Endothelial cell of umbilical vein (primary cell): ENCODE measurements at regions not wholly inside any gene's neighbourhood (a gene's known extent, or its start where the extent isn't known, plus 50 kb on each side); places are given as distances from the start of the nearest gene placed in this dataset.

ENCODE experiments used
- BruUV-seq: library from RNA; stranded (reverse); fragments of 400-500 nt; replicated peaks from 2 replicates; lab custom pipeline; 2021; lab: Mats Ljungman, UMichigan
- CTCF ChIA-PET: fragments of 300-600, 350-600 bp; sonication (Branson Sonifier 250); formaldehyde crosslinking; loops from one replicate; lab custom pipeline; 2021; ENCODE audit warnings: antibody characterized with exemption, inconsistent platforms; lab: Charles Lee
- POLR2A ChIA-PET: fragments of 300-600, 350-600 bp; sonication (Branson Sonifier 250); formaldehyde crosslinking; loops from one replicate; lab custom pipeline; 2021; ENCODE audit warnings: antibody characterized with exemption, inconsistent platforms; lab: Charles Lee
- DNase-seq: peaks from one replicate; pipeline ENCODE4 v3.0.0-alpha.2; 2011; ENCODE audit warnings: low read depth, low spot score
- FAIRE-seq: peaks from 2 replicates; lab custom pipeline; 2011; peaks lifted over from hg19 to GRCh38; lab: Jason Lieb, UNC
- H2AFZ ChIP-seq: 2 replicates; pipeline ENCODE4 v1.6.0; 2012; ENCODE audit warnings: low read depth, low read length, control low read depth, inconsistent platforms
- H3K27ac ChIP-seq: 2 replicates; pipeline ENCODE4 v1.5.1; 2011; ENCODE audit warnings: low read depth, mild to moderate bottlenecking, control low read depth, low read length, moderate library complexity; ENCODE audit not compliant: insufficient read depth
- H3K27me3 ChIP-seq, 2 experiments: 2 replicates each; pipeline versions ENCODE4 v1.6.0 to v1.6.1; 2011; ENCODE audit warnings: low read length in 2 of 2, mixed read lengths in 1 of 2; ENCODE audit not compliant: control insufficient read depth in 2 of 2, insufficient read depth in 2 of 2
- H3K36me3 ChIP-seq, 2 experiments: 2 replicates in 1 of 2; 3 replicates in 1 of 2; pipeline ENCODE4 v1.5.1; 2011; ENCODE audit warnings: low read length in 2 of 2, mild to moderate bottlenecking in 1 of 2, moderate library complexity in 1 of 2; ENCODE audit not compliant: control insufficient read depth in 2 of 2, insufficient read depth in 2 of 2; ENCODE audit errors: extremely low read depth in 1 of 2
- H3K4me1 ChIP-seq: 3 replicates; pipeline ENCODE4 v1.5.1; 2011; ENCODE audit warnings: mild to moderate bottlenecking, low read length; ENCODE audit not compliant: control insufficient read depth, insufficient read depth; ENCODE audit errors: extremely low read depth
- H3K4me2 ChIP-seq: 2 replicates; pipeline ENCODE4 v1.6.1; 2011; ENCODE audit warnings: low read length, control low read depth, mixed read lengths; ENCODE audit not compliant: insufficient read depth
- H3K4me3 ChIP-seq, 3 experiments: fragments of 200-600 bp in 1 of 3; sonication (generic), shearing (Covaris generic) in 1 of 3; replicated peaks in 1 of 3; 2 replicates each; pipeline ENCODE4 v1.5.1; 2011 to 2016; ENCODE audit warnings: control low read depth in 3 of 3, low read length in 3 of 3, mild to moderate bottlenecking in 2 of 3, inconsistent platforms in 1 of 3, low read depth in 1 of 3, moderate library complexity in 1 of 3; ENCODE audit not compliant: insufficient read depth in 1 of 3
- H3K79me2 ChIP-seq: 2 replicates; pipeline ENCODE4 v1.6.0; 2012; ENCODE audit warnings: low read length, inconsistent platforms; ENCODE audit not compliant: control insufficient read depth, insufficient read depth
- H3K9ac ChIP-seq: replicated peaks from 2 replicates; pipeline ENCODE3; 2011; ENCODE audit warnings: low read length, control low read depth; ENCODE audit not compliant: insufficient read depth; ENCODE audit errors: extremely low read depth
- H3K9me1 ChIP-seq: replicated peaks from 3 replicates; pipeline ENCODE4 v1.6.0; 2011; ENCODE audit warnings: mild to moderate bottlenecking, low read length; ENCODE audit not compliant: control insufficient read depth, insufficient read depth; ENCODE audit errors: extremely low read depth
- H3K9me3 ChIP-seq: replicated peaks from 2 replicates; pipeline ENCODE4 v1.5.1; 2012; ENCODE audit warnings: low read length, inconsistent platforms; ENCODE audit not compliant: control insufficient read depth, insufficient read depth
- H4K20me1 ChIP-seq: replicated peaks from 2 replicates; pipeline ENCODE3; 2011; ENCODE audit warnings: mild to moderate bottlenecking, low read length; ENCODE audit not compliant: control insufficient read depth, insufficient read depth; ENCODE audit errors: extremely low read depth
- CTCF ChIP-seq, 2 donors: IDR thresholded peaks; 1 replicate in 1 of 2; 2 replicates in 1 of 2; pipeline ENCODE4 v1.5.1; 2011; ENCODE audit warnings: low read length in 2 of 2, mild to moderate bottlenecking in 2 of 2, moderate library complexity in 2 of 2, control low read depth in 1 of 2, inconsistent platforms in 1 of 2, low read depth in 1 of 2; ENCODE audit not compliant: insufficient read depth in 1 of 2; ENCODE audit errors: extremely low read depth in 1 of 2
- EZH2 ChIP-seq: IDR thresholded peaks from 2 replicates; pipeline ENCODE4 v1.6.1; 2012; ENCODE audit warnings: borderline replicate concordance, low read depth, mild to moderate bottlenecking, moderate library complexity, low read length, inconsistent platforms; ENCODE audit not compliant: severe bottlenecking
- FOS ChIP-seq: IDR thresholded peaks from 2 replicates; pipeline ENCODE4 v1.6.1; 2011; ENCODE audit warnings: mild to moderate bottlenecking, low read length, moderate library complexity, borderline replicate concordance; ENCODE audit not compliant: insufficient read depth
- GATA2 ChIP-seq: IDR thresholded peaks from 2 replicates; pipeline ENCODE4 v1.7.0; 2011; ENCODE audit warnings: low read depth, mild to moderate bottlenecking, moderate library complexity, mixed read lengths, low read length; ENCODE audit not compliant: insufficient read length, insufficient read depth
- JUN ChIP-seq: IDR thresholded peaks from 2 replicates; pipeline ENCODE4 v1.6.1; 2011; ENCODE audit warnings: borderline replicate concordance, low read depth; ENCODE audit not compliant: insufficient read length, insufficient read depth
- MAX ChIP-seq: IDR thresholded peaks from 2 replicates; pipeline ENCODE4 v1.6.1; 2011; ENCODE audit not compliant: insufficient read depth, insufficient read length
- MYC ChIP-seq: IDR thresholded peaks from one replicate; pipeline ENCODE4 v1.6.1; 2011; ENCODE audit warnings: mild to moderate bottlenecking, low read depth, low read length
- POLR2A ChIP-seq: IDR thresholded peaks from 2 replicates; pipeline ENCODE4 v1.6.1; 2012; ENCODE audit warnings: low read depth, mild to moderate bottlenecking, control low read depth, low read length
- POLR2AphosphoS5 ChIP-seq: IDR thresholded peaks from 2 replicates; pipeline ENCODE4 v1.6.1; 2012; ENCODE audit warnings: low read depth, mild to moderate bottlenecking, control low read depth, low read length, moderate library complexity; ENCODE audit not compliant: insufficient read depth
- dilution Hi-C: fragments of 300-500 bp; cut with MboI; formaldehyde crosslinking; loops from one replicate; pipeline ENCODE4 v1.15.0; 2019; ENCODE audit warnings: low sequenced_read_pairs; ENCODE audit not compliant: extremely low pct_ligation_motif_present
- intact Hi-C: fragments of 100-400 bp; cut with micrococcal nuclease; formaldehyde crosslinking; loops from one replicate; pipeline ENCODE4 v1.10.0; 2022

- Histone ChIP-seq H3K36me3 (no peaks in the 10 kb centered on the region), H4K20me1 (no peaks in the 10 kb centered on the region), H3K4me3 (no peak overlapping the region), H2AFZ (no peak overlapping the region), H3K4me1 (no peaks in the 10 kb centered on the region), H3K9ac (no peak overlapping the region), H3K9me3 (no peaks in the 10 kb centered on the region), H3K4me2 (no peak overlapping the region), H3K27ac (no peak overlapping the region), H3K27me3 (no peaks in the 10 kb centered on the region), H3K79me2 (no peaks in the 10 kb centered on the region), H3K9me1 (no peaks in the 10 kb centered on the region)
- TF ChIP-seq POLR2A (no peak), GATA2 (no peak), FOS (no peak), JUN (no peak), MYC (no peak), POLR2AphosphoS5 (no peak), EZH2 (no peak), CTCF (IDR thresholded peaks at IDR 0.05; ENCODE audit: extremely low read depth in 1 of 2, insufficient read depth in 1 of 2, low read depth in 1 of 2, low read length in 2 of 2) (no peak), MAX (no peak)
- dilution Hi-C loops (no loop called here), intact Hi-C loops (no loop called here)
- no peak for DNase-seq
- POLR2A ChIA-PET, result no interaction called here
- CTCF ChIA-PET, result no interaction called here
- FAIRE-seq, result no peak
- BruUV-seq, result no TSS peak
These were observed 588.8 kb downstream of the PLA2G4A start for GRCh38 chr1:187417520-187417919.
